ENCODE measurements at regions not wholly inside any gene's neighbourhood (a gene's known extent, or its start where the extent isn't known, plus 50 kb on each side); places are given as distances from the start of the nearest gene placed in this dataset.

- no peak overlapping the region for H3K4me3 ChIP-seq (ENCODE audit: low read length)
- TF ChIP-seq CTCF (IDR thresholded peaks at IDR 0.05; ENCODE audit: insufficient read depth, low read depth, low read length, missing control alignments): no peak
- DNase-seq (ENCODE audit: low read depth): no peak
Measured at GRCh38 chr2:239836021-239836765, 188.9 kb downstream of the NDUFA10 start.

DNA sequence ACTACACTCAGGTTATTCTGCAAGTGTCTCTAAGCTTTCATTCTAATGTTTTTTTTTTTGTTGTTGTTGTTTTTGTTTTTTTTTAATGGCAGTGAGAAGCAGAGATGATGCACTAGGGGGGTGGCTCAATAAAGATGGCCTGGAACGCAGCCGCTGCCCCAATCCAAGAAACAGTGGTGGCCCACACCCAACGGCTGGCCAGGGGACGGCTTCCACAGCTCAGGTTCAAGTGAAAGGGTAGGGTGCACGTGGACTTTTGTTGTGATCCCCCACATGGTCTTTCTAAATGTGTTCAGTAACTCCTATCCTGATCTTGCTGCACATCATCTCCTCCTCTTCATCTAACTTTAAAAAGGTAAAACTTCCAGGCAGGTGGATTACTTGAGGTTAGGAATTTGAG lies 190.1 kb downstream of the NDUFA10 start:
- DNase-seq (ENCODE audit: low read depth): no peak
- TF ChIP-seq CTCF (IDR thresholded peaks at IDR 0.05; ENCODE audit: insufficient read depth, low read depth, low read length, missing control alignments): no peak

DNA sequence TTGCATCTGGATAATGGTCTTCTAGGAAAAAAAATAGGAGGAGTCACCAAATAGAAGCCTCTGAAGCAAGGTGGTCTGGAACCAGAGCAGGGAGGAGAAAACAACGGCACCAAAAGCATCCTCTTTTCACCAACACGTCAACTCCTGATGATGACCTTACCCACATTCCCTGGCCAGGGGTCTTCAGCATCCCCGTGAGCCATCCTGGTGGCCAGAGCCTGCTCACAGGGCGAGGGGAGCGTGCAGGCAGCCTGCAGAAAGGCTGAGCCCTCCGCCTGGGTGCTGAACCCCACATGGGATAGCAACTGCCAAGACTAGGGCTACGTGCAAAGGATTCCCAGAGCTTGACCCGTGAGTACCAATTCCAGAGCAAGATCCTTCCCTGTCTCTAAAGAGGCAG lies 191.0 kb downstream of the NDUFA10 start:
- no peak for DNase-seq (ENCODE audit: low read depth)
- TF ChIP-seq CTCF (IDR thresholded peaks at IDR 0.05; ENCODE audit: insufficient read depth, low read depth, low read length, missing control alignments): no peak
- no peak overlapping the region for H3K4me3 ChIP-seq (ENCODE audit: low read length)

More for the DNA sequence above, 190.1 kb downstream of the NDUFA10 start:
- no peak overlapping the region for H3K4me3 ChIP-seq (ENCODE audit: low read length)

DNA sequence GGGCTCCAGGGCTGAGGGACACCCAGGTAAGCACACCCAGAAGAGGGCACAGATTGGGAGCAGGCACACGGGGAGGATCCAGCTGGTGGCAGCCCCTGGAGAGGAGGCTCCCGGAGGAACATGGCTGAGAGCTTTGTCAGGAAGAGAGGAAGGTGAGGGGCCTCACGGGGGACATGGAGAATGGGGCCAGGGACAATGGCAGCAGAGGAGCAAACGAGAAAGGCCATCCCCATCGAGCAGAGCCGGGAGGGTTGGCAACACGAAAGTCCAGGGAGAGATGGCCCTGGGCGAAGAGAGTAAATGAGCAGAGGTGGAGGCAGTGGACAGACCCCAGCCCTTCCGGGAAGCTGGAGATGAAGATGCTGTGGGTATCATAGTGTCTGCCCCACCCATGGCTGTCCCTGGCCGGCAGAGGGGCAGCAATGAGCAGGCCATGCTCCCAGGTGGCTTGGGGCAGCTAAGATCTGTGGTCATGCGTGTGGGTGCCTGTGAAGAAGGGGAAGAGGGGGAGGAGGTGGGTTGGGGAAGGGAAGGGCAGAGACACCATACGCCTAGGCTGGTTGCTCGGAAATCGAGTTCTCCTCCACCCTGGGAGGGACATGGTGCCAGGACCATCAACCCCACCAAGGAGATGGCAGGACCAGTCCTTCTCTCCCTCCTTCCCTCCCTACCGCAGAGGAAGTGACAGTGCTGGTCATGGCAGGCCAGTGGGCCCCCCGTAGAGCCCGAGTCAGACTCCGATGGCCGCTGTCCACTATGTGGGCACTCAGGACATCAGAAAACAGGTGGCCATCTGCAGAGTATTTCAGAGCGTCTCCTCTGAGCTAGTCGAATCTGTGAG lies 191.7 kb downstream of the NDUFA10 start:
- no peak for TF ChIP-seq CTCF (IDR thresholded peaks at IDR 0.05; ENCODE audit: insufficient read depth, low read depth, low read length, missing control alignments)
- DNase-seq (ENCODE audit: low read depth): no peak
- no peak overlapping the region for H3K4me3 ChIP-seq (ENCODE audit: low read length)

DNA sequence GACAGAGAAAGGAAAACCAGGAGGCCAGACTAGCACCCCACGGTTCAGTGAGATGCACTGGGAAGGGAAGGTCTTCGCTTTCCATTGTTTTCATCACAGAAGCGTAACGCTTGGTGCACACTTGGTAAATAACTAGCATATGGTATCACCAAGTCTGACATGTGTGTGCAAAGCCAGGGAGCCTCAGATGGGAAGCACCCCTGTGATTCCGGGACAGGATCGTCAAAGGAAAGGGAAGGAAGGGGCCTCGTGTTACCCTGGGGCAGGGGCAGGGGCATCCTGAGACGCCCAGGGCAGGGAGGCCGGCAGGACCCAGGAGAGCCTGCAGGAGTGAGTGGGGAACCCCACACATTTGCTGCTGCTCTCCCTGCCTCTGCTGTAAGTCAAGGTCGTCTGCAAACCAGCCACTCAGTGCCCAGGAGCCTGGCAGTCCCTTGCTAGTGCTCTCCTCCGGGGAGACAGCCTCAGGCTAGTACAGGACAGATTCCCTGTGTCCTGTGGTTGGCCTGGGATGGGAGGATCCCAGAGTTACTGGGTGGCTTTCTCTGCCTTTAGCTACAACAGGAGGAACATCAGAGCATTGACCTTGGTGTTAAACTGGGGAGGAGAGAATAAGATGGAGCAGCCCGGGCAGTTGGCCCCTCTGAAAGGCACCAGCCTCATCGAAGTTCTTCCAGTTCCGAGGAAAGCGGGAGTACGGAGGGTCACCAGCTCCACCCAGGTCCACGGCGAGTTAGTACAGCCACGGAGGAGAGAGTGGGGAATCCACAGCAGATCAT lies 192.5 kb downstream of the NDUFA10 start:
- DNase-seq (ENCODE audit: low read depth): no peak
- TF ChIP-seq CTCF (IDR thresholded peaks at IDR 0.05; ENCODE audit: insufficient read depth, low read depth, low read length, missing control alignments): no peak
- H3K4me3 ChIP-seq (ENCODE audit: low read length): no peak overlapping the region

- no peak for TF ChIP-seq CTCF (IDR thresholded peaks at IDR 0.05; ENCODE audit: insufficient read depth, low read depth, low read length, missing control alignments)
- no peak overlapping the region for H3K4me3 ChIP-seq (ENCODE audit: low read length)
- DNase-seq (ENCODE audit: low read depth): no peak
Measured at GRCh38 chr2:239831861-239832489, 193.2 kb downstream of the NDUFA10 start.
